ENCODE measurements at regions not wholly inside any gene's neighbourhood (a gene's known extent, or its start where the extent isn't known, plus 50 kb on each side); places are given as distances from the start of the nearest gene placed in this dataset.

DNA sequence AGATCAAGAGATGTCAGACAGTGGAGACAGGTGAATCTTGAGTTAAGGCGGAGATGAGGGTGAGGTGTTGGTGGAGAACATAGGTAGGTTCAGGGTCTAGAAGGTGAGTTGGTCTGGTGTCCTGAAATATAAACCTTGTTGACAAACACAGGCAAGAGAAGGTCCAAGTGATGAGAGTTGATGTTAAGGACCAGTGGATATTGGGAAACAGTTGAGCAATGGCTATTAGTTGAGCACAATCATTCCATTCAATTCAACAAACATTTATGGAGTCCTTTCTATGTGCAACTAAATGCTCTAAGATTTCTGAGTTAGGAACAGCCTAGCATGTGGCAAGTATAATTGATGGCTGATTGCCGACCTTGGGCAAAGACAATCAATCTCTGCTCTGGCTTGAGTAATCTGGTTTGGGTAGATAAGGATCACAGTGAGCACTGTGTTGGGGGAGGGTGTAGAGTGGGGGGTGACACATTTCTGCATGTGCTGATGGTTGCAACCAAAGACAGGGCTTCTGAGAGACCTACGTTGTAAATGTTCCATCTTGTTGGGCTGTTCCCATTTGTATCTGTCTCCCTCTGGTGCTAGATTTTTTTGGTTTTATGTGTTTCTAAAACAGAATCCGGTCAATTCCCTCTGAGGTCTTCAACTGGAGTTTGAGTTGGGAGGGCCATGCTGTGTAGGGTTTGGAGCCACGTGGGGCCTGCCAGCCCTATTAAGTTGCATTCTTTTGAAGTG lies 201.1 kb downstream of the BAMBI start:
- intact Hi-C loops (cut with DNase I), result no loop called here
- Histone ChIP-seq H3K27ac (no peak overlapping the region), H3K36me3 (no peaks in the 10 kb centered on the region), H3K4me3 (no peak overlapping the region), H3K4me1 (peaks cover 8% of the 10 kb centered on the region), H3K9me3 (no peaks in the 10 kb centered on the region), H3K27me3 (no peaks in the 10 kb centered on the region)
- no peak for DNase-seq
- no peak for TF ChIP-seq CTCF (IDR thresholded peaks at IDR 0.05)
- no peak for ATAC-seq

GRCh38 chr10:28879246-28879645 lies 201.9 kb downstream of the BAMBI start:
- no peak for ATAC-seq

GRCh38 chr10:28879875-28880682 lies 202.8 kb downstream of the BAMBI start:
- intact Hi-C loops (cut with DNase I), result no loop called here
- Histone ChIP-seq H3K27me3 (no peaks in the 10 kb centered on the region), H3K27ac (peak overlapping the region; percentile 51), H3K4me1 (peaks cover 8% of the 10 kb centered on the region), H3K9me3 (no peaks in the 10 kb centered on the region), H3K4me3 (no peak overlapping the region), H3K36me3 (no peaks in the 10 kb centered on the region)
- DNase-seq (no peak), ATAC-seq (no peak)
- no peak for TF ChIP-seq CTCF (IDR thresholded peaks at IDR 0.05)

More at GRCh38 chr10:28879246-28879645, 201.9 kb downstream of the BAMBI start:
- peak overlapping the region; percentile 51 for H3K27ac ChIP-seq
- no peaks in the 10 kb centered on the region for H3K9me3 ChIP-seq
- TF ChIP-seq CTCF (IDR thresholded peaks at IDR 0.05), result no peak
- DNase-seq, result no peak
- no peaks in the 10 kb centered on the region for H3K27me3 ChIP-seq
- H3K4me1 ChIP-seq, result peaks cover 8% of the 10 kb centered on the region
- no peaks in the 10 kb centered on the region for H3K36me3 ChIP-seq
- intact Hi-C loops (cut with DNase I), result no loop called here
- no peak overlapping the region for H3K4me3 ChIP-seq

- Histone ChIP-seq H3K9me3 (no peaks in the 10 kb centered on the region), H3K4me1 (peaks cover 8% of the 10 kb centered on the region), H3K27ac (no peak overlapping the region), H3K36me3 (no peaks in the 10 kb centered on the region), H3K27me3 (no peaks in the 10 kb centered on the region), H3K4me3 (no peak overlapping the region)
- intact Hi-C loops (cut with DNase I), result no loop called here
- no peak for TF ChIP-seq CTCF (IDR thresholded peaks at IDR 0.05)
- ATAC-seq, result no peak
- no peak for DNase-seq
Measured at GRCh38 chr10:28880683-28880950, 203.3 kb downstream of the BAMBI start.

- intact Hi-C loops (cut with DNase I), result no loop called here
- Histone ChIP-seq H3K27me3 (no peaks in the 10 kb centered on the region), H3K27ac (no peak overlapping the region), H3K36me3 (no peaks in the 10 kb centered on the region), H3K9me3 (no peaks in the 10 kb centered on the region), H3K4me1 (peaks cover 8% of the 10 kb centered on the region), H3K4me3 (no peak overlapping the region)
- DNase-seq, result no peak
- TF ChIP-seq CTCF (IDR thresholded peaks at IDR 0.05), result no peak
- ATAC-seq, result no peak
Measured at GRCh38 chr10:28881171-28881882, 204.0 kb downstream of the BAMBI start.

Data from upper lobe of right lung (tissue), 1 donor.